ENCODE measurements at regions not wholly inside any gene's neighbourhood (a gene's known extent, or its start where the extent isn't known, plus 50 kb on each side); places are given as distances from the start of the nearest gene placed in this dataset.

DNA sequence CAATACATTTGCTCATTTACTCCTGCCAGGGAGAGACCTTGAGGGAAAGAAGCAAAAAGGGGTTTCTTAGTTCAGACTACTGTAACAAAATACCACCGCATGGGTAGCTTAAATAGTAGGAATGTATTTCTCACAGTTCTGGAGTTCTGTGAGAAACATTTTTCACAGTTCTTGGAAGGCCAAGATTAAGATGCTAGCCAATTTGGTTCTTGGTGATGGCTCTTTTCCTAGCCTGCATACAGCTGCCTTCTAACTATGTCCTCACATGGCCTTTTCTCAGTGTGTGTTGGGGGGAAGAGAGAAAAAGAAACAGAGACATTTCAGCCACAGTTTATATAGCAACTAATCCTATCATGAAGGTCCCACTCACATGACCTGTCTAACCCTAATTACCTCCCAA lies 1644.7 kb upstream of the C9orf72 start:
- H3K4me2 ChIP-seq (ENCODE audit: insufficient read depth, low read length): no peak overlapping the region
- H3K4me3 ChIP-seq (replicated peaks in 1 of 3; ENCODE audit: insufficient read depth in 1 of 3, low read depth in 1 of 3, low read length in 3 of 3): no peak overlapping the region
- no peaks in the 10 kb centered on the region for H4K20me1 ChIP-seq (replicated peaks; ENCODE audit: control insufficient read depth, extremely low read depth, insufficient read depth, low read length)
- intact Hi-C loops (cut with micrococcal nuclease): loop anchor here (10.0 kb wide), 1 partner anchor 1493 kb away; no protein-coding TSS in a partner anchor
- H3K27me3 ChIP-seq (ENCODE audit: control insufficient read depth in 2 of 2, insufficient read depth in 2 of 2, low read length in 2 of 2): peaks cover 18 to 27% of the 10 kb centered on the region in 2 experiments
- no peak overlapping the region for H3K9ac ChIP-seq (replicated peaks; ENCODE audit: extremely low read depth, insufficient read depth, low read length)
- no peaks in the 10 kb centered on the region for H3K79me2 ChIP-seq (ENCODE audit: control insufficient read depth, insufficient read depth, low read length)
- H3K4me1 ChIP-seq (ENCODE audit: control insufficient read depth, extremely low read depth, insufficient read depth, low read length): no peaks in the 10 kb centered on the region
- FAIRE-seq: no peak
- ChIA-PET POLR2A (no interaction called here), CTCF (no interaction called here)
- H3K27ac ChIP-seq (ENCODE audit: insufficient read depth, low read depth, low read length): no peak overlapping the region
- no peak overlapping the region for H2AFZ ChIP-seq (ENCODE audit: low read depth, low read length)
- TF ChIP-seq GATA2 (IDR thresholded peaks at IDR 0.05; ENCODE audit: insufficient read depth, insufficient read length, low read depth, low read length) (no peak), MYC (IDR thresholded peaks at IDR 0.05; ENCODE audit: low read depth, low read length) (no peak), FOS (IDR thresholded peaks at IDR 0.05; ENCODE audit: borderline replicate concordance, insufficient read depth, low read length) (no peak), JUN (IDR thresholded peaks at IDR 0.05; ENCODE audit: borderline replicate concordance, insufficient read depth, insufficient read length, low read depth) (no peak), POLR2AphosphoS5 (IDR thresholded peaks at IDR 0.05; ENCODE audit: insufficient read depth, low read depth, low read length) (no peak), EZH2 (IDR thresholded peaks at IDR 0.05; ENCODE audit: borderline replicate concordance, low read depth, low read length, severe bottlenecking) (no peak)
- TF ChIP-seq, protein P1, sequence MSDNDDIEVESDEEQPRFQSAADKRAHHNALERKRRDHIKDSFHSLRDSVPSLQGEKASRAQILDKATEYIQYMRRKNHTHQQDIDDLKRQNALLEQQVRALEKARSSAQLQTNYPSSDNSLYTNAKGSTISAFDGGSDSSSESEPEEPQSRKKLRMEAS (IDR thresholded peaks at IDR 0.05; ENCODE audit: insufficient read depth, insufficient read length): no peak
- TF ChIP-seq, protein P2, sequence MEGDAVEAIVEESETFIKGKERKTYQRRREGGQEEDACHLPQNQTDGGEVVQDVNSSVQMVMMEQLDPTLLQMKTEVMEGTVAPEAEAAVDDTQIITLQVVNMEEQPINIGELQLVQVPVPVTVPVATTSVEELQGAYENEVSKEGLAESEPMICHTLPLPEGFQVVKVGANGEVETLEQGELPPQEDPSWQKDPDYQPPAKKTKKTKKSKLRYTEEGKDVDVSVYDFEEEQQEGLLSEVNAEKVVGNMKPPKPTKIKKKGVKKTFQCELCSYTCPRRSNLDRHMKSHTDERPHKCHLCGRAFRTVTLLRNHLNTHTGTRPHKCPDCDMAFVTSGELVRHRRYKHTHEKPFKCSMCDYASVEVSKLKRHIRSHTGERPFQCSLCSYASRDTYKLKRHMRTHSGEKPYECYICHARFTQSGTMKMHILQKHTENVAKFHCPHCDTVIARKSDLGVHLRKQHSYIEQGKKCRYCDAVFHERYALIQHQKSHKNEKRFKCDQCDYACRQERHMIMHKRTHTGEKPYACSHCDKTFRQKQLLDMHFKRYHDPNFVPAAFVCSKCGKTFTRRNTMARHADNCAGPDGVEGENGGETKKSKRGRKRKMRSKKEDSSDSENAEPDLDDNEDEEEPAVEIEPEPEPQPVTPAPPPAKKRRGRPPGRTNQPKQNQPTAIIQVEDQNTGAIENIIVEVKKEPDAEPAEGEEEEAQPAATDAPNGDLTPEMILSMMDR (IDR thresholded peaks at IDR 0.05; ENCODE audit: extremely low read depth in 1 of 2, insufficient read depth in 1 of 2, low read depth in 1 of 2, low read length in 2 of 2): no peak
- dilution Hi-C loops (cut with MboI; ENCODE audit: extremely low pct_ligation_motif_present, low sequenced_read_pairs): no loop called here
- H3K9me3 ChIP-seq (replicated peaks; ENCODE audit: control insufficient read depth, insufficient read depth, low read length): no peaks in the 10 kb centered on the region
- H3K36me3 ChIP-seq (ENCODE audit: control insufficient read depth in 2 of 2, extremely low read depth in 1 of 2, insufficient read depth in 2 of 2, low read length in 2 of 2): no peaks in the 10 kb centered on the region
- no TSS peak for BruUV-seq (replicated peaks)
- H3K9me1 ChIP-seq (replicated peaks; ENCODE audit: control insufficient read depth, extremely low read depth, insufficient read depth, low read length): no peaks in the 10 kb centered on the region
- no peak for DNase-seq (ENCODE audit: low read depth, low spot score)
